IMR-90 (cell line): ENCODE measurements at regions not wholly inside any gene's neighbourhood (a gene's known extent, or its start where the extent isn't known, plus 50 kb on each side); places are given as distances from the start of the nearest gene placed in this dataset.

Experiments
- MXI1 ChIP-seq: IDR thresholded peaks from 2 replicates; pipeline ENCODE4 v1.6.1; 2012; ENCODE audit warnings: low read depth, mild to moderate bottlenecking, low read length, moderate library complexity, borderline replicate concordance
- NFE2L2 ChIP-seq: fragments of 150-350 bp; IDR thresholded peaks from 2 replicates; pipeline ENCODE4 v1.6.1; 2016; ENCODE audit warnings: low read depth, mild to moderate bottlenecking, low read length
- TF ChIP-seq, protein P1 (sequence below): conservative IDR thresholded peaks from 2 replicates; pipeline ENCODE4 v1.5.1; 2012; ENCODE audit warnings: mild to moderate bottlenecking, low read depth, low read length, improper control_type of control experiment
- TF ChIP-seq, protein P2 (sequence below): fragments of 150-350 bp; IDR thresholded peaks from 2 replicates; pipeline ENCODE4 v1.6.1; 2017; ENCODE audit warnings: mild to moderate bottlenecking, antibody characterized with exemption, low read length, low read depth

DNA sequence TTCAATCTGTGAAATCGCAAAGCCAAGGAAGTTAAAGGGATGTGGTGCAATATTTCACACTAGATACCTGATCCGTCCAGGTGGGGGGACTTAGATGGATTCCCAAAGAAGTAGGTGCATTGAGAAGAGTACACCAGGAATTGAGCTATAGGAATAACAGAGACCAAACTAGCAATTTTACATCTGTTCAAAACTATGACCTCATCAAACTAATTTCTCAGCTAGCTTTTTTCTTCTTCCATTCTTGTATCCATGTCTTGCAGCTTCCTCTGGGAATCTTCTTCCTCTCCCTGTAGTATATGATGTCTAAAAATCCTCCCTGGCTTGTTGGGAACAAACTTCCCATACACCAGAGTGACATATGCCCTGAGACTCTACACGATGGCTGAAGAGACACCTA, 51.0 kb upstream of the PTPN13 start:
- TF ChIP-seq MXI1 (no peak), NFE2L2 (no peak)
- TF ChIP-seq, protein P1, sequence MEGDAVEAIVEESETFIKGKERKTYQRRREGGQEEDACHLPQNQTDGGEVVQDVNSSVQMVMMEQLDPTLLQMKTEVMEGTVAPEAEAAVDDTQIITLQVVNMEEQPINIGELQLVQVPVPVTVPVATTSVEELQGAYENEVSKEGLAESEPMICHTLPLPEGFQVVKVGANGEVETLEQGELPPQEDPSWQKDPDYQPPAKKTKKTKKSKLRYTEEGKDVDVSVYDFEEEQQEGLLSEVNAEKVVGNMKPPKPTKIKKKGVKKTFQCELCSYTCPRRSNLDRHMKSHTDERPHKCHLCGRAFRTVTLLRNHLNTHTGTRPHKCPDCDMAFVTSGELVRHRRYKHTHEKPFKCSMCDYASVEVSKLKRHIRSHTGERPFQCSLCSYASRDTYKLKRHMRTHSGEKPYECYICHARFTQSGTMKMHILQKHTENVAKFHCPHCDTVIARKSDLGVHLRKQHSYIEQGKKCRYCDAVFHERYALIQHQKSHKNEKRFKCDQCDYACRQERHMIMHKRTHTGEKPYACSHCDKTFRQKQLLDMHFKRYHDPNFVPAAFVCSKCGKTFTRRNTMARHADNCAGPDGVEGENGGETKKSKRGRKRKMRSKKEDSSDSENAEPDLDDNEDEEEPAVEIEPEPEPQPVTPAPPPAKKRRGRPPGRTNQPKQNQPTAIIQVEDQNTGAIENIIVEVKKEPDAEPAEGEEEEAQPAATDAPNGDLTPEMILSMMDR: no peak
- TF ChIP-seq, protein P2, sequence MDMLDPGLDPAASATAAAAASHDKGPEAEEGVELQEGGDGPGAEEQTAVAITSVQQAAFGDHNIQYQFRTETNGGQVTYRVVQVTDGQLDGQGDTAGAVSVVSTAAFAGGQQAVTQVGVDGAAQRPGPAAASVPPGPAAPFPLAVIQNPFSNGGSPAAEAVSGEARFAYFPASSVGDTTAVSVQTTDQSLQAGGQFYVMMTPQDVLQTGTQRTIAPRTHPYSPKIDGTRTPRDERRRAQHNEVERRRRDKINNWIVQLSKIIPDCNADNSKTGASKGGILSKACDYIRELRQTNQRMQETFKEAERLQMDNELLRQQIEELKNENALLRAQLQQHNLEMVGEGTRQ: no peak
